ENCODE measurements at regions not wholly inside any gene's neighbourhood (a gene's known extent, or its start where the extent isn't known, plus 50 kb on each side); places are given as distances from the start of the nearest gene placed in this dataset.

DNA sequence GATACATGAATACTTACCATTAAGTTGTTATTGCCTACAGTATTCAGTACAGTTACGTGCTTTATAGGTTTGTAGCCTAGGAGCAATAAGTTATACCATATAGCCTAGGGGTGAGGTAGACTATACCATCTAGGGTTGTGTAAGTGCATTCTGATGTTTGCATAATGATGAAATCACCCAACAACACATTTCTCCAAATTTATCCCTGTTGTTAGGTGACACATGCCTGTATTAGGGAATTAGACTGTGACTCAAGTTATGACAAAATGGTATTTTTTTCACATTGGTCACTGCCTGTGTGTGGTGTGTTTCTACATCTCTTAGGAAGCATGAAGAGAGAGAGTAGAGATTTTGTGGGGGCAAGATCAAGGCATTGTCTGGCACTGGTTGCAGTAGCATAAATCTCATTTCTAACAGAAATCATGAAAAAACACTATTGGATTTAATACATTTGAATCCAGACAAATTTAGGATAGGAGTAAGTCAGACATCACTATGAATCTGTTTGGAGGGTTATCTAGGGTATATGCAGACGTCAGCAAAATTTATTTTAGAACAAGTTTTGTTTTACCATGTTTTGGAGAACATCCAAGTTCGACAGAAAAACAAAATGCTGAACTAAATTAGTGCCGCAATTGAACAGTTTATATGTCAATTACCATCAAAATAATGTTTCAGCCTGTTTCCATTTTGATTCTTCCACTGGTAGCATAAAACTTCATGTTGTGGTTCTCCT lies 332.1 kb downstream of the LMO7 start:
- Histone ChIP-seq H3K4me1 (ENCODE audit: insufficient read depth) (no peaks in the 10 kb centered on the region), H3K27me3 (no peaks in the 10 kb centered on the region), H3K27ac (no peak overlapping the region), H3K36me3 (no peaks in the 10 kb centered on the region), H3K4me3 (no peak overlapping the region), H3K9me3 (no peaks in the 10 kb centered on the region)
- TF ChIP-seq EP300 (IDR thresholded peaks at IDR 0.05) (no peak), POLR2A (IDR thresholded peaks at IDR 0.05) (no peak)
- TF ChIP-seq, protein P1, sequence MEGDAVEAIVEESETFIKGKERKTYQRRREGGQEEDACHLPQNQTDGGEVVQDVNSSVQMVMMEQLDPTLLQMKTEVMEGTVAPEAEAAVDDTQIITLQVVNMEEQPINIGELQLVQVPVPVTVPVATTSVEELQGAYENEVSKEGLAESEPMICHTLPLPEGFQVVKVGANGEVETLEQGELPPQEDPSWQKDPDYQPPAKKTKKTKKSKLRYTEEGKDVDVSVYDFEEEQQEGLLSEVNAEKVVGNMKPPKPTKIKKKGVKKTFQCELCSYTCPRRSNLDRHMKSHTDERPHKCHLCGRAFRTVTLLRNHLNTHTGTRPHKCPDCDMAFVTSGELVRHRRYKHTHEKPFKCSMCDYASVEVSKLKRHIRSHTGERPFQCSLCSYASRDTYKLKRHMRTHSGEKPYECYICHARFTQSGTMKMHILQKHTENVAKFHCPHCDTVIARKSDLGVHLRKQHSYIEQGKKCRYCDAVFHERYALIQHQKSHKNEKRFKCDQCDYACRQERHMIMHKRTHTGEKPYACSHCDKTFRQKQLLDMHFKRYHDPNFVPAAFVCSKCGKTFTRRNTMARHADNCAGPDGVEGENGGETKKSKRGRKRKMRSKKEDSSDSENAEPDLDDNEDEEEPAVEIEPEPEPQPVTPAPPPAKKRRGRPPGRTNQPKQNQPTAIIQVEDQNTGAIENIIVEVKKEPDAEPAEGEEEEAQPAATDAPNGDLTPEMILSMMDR (IDR thresholded peaks at IDR 0.05) = no peak
- 57 to 65% (median 58%) methylated on average over 4 of the region's 4 CpGs for WGBS, 3 donors
- intact Hi-C loops (cut with DNase I) = no loop called here
- no peak for DNase-seq

GRCh38 chr13:75963302-75963701 lies 327.2 kb downstream of the LMO7 start:
- Histone ChIP-seq H3K4me1 (ENCODE audit: insufficient read depth) (no peaks in the 10 kb centered on the region), H3K4me3 (no peak overlapping the region), H3K27ac (no peak overlapping the region), H3K9me3 (no peaks in the 10 kb centered on the region), H3K27me3 (no peaks in the 10 kb centered on the region), H3K36me3 (no peaks in the 10 kb centered on the region)
- TF ChIP-seq POLR2A (IDR thresholded peaks at IDR 0.05) = no peak
- TF ChIP-seq, protein P1 (IDR thresholded peaks at IDR 0.05) = no peak
- TF ChIP-seq EP300 (IDR thresholded peaks at IDR 0.05) = no peak
- WGBS, 3 donors = 71 to 79% (median 79%) methylated on average over 4 of the region's 4 CpGs
- no peak for DNase-seq
- intact Hi-C loops (cut with DNase I) = no loop called here

GRCh38 chr13:75961911-75962310 lies 325.8 kb downstream of the LMO7 start:
- TF ChIP-seq, protein P1 (IDR thresholded peaks at IDR 0.05) = no peak
- TF ChIP-seq EP300 (IDR thresholded peaks at IDR 0.05) (no peak), POLR2A (IDR thresholded peaks at IDR 0.05) (no peak)
- intact Hi-C loops (cut with DNase I) = no loop called here
- WGBS, 3 donors = 66 to 72% (median 67%) methylated on average over 2 of the region's 2 CpGs

GRCh38 chr13:75960538-75960994 lies 324.4 kb downstream of the LMO7 start:
- TF ChIP-seq EP300 (IDR thresholded peaks at IDR 0.05) (no peak), POLR2A (IDR thresholded peaks at IDR 0.05) (no peak)
- TF ChIP-seq, protein P1 (IDR thresholded peaks at IDR 0.05) = no peak
- DNase-seq = no peak
- Histone ChIP-seq H3K36me3 (no peaks in the 10 kb centered on the region), H3K27me3 (no peaks in the 10 kb centered on the region), H3K9me3 (no peaks in the 10 kb centered on the region), H3K4me3 (no peak overlapping the region), H3K27ac (no peak overlapping the region), H3K4me1 (ENCODE audit: insufficient read depth) (no peaks in the 10 kb centered on the region)
- intact Hi-C loops (cut with DNase I) = no loop called here
- WGBS, 3 donors = 33 to 68% (median 44%) methylated on average over 1 of the region's 1 CpG

More at GRCh38 chr13:75961911-75962310, 325.8 kb downstream of the LMO7 start:
- H3K36me3 ChIP-seq = no peaks in the 10 kb centered on the region
- no peak for DNase-seq
- H3K4me3 ChIP-seq = no peak overlapping the region
- H3K9me3 ChIP-seq = no peaks in the 10 kb centered on the region
- no peak overlapping the region for H3K27ac ChIP-seq
- H3K4me1 ChIP-seq (ENCODE audit: insufficient read depth) = no peaks in the 10 kb centered on the region
- no peaks in the 10 kb centered on the region for H3K27me3 ChIP-seq

All from ovary (tissue), 7 donors.